Stimulated activated CD8-positive, alpha-beta memory T cell treated with anti-CD3 and anti-CD28 coated beads, Interleukin-4, amount 100 ng/mL, for 48 hours (primary cell): ENCODE measurements at regions not wholly inside any gene's neighbourhood (a gene's known extent, or its start where the extent isn't known, plus 50 kb on each side); places are given as distances from the start of the nearest gene placed in this dataset.
"Not testable (repeated sequence)": the region's sequence is repeated elsewhere in the genome, so short reads cannot be mapped to it uniquely, and the experiment has no call there.

Experiments used
- DNase-seq: peaks from one replicate; pipeline ENCODE4 v3.0.0-alpha.2; 2020

DNA sequence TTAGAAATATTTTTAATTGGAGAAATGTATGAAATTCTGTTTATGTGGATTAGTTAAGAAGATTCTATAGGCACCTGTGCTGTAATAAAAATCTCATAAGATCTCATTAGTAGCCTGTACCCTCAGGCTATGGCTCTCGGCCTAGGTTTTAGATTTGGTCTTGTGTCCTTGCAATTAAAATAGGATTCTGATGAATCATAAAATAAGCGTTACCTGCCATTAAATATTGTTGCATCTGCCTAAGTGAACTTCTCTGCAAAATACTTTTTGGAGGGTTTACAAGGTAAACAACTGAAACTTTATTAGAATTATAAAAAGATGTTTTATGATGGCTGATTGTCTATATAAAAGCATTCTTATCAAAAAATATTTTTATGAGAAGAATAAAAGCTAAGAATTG lies 804.1 kb upstream of the ANO3 start:
- no peak for DNase-seq

DNA sequence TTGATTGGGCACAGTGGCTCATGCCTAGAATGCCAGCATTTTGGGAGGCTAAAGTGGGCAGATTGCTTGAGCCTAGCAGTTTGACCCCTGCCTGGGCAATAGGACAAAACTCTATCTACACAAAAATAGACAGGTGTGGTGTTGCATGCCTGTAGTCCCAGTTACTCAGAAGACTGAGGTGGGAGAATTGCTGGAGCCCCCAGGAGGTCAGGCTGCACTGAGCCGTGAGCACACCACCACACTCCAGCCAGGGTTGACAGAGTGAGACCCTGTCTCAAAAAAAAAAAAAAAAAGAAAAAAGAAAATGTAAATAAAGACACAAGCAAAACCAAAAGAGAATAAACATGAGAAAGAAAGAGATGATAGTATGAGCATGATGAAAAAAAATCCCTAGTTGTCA lies 802.4 kb upstream of the ANO3 start:
- DNase-seq: no peak

DNA sequence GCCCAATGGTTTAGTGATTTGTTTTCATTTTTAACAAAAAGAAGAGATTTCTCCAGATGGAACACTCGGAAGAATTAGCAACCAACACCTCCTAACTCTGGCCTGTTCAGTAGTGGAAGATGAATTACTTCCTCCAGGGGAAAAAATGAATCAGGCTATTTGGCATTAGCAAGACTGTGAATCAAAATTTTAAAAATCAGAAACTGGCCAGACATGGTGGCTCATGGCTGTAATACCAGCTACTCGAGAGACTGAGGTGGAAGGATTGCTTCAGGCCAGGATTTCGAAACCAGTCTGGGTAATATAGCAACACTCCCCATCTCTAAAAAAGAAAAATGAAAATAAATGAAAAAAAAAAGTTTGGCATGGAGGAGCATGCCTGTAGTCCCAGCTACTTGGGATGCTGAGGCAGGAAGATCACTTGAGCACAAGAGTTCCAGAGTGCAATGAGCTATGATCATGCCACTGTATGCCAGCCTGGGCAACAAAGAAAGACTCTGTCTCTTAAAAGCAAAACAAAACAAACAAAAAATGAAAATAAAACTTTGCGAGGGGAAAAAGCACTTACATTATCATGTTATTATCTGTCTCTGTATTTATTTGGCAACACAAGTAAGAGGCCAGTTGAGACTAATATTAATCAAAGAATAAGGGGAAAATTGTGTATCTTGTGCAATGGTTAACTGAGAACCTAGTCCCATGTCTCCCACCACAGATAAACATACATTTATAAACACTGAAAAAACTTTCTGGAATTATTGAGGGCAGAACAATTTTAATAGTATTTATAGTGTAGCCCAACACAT lies 796.3 kb upstream of the ANO3 start:
- DNase-seq: no peak

DNA sequence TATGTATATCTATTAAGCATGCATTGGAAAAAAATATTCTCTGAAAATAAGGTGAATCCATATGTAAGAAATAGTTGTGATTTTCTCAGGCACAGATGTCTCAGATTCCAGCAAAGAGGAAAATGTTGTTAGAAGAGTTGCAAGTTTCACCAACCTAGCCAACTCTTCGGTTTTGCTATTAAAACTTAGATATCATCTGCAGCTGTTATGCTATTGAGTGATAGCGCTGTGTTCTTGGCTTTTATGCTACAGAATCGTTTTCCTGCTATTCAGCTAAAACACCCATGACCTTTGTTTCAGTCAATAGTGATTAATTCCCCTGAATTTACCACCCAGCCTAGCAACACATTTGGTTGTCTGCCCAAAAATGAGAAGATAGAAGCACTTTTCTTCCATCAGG lies 795.6 kb upstream of the ANO3 start:
- no peak for DNase-seq

DNA sequence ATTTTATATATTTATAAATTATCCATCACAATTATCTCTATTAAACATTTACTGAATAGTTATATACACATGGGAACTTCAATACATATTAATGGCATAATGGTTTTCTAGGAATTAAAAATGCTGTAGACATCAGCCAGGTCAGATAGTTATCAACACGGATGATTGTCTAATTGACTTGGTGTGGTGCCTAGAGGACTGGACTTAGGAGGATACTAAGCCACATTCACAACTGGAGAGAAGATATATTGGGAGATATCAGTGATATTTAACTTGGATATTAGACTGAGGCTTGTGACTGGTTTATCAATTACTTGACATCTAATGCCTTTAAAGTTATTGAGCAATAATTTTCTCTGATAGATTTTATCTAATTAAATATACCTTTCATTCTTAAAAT lies 794.5 kb upstream of the ANO3 start:
- DNase-seq: no peak

DNA sequence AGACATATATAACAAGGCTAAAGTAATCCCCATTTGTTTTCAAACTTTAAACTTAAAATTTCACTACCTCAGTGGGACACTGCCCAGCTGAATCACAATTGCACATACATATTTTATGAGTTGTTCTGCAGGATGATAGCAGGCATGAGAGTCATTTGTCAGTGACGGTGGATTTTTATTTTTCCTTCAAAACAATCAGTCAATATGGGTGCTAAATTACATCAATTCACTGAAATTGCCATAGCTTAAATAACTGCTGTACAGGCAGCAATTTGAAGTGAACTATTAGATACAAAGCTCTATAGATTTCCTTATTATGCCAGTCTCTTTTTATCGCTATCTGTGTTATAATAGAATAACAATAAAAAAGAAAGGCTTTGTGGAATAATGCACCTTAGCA lies 784.6 kb upstream of the ANO3 start:
- DNase-seq: no peak

DNA sequence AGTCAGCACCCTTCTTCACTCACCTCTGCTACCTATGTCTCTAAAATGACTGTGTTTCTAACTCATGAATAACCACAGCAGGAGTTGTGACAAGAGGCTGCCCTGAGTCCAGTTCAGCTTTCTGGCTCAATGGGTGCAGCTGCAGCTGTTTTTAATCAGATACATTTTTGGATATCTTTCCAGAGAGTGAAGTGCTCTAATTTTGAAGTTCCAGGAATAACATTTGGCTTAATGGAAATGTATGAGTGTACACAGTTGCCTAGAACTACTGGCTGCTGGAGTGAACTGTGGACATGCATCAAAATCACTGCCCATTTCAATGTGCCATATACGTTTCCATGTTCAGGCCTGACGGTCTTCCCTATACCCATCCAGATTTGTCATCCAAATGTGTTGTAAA lies 769.5 kb upstream of the ANO3 start:
- DNase-seq: no peak

DNA sequence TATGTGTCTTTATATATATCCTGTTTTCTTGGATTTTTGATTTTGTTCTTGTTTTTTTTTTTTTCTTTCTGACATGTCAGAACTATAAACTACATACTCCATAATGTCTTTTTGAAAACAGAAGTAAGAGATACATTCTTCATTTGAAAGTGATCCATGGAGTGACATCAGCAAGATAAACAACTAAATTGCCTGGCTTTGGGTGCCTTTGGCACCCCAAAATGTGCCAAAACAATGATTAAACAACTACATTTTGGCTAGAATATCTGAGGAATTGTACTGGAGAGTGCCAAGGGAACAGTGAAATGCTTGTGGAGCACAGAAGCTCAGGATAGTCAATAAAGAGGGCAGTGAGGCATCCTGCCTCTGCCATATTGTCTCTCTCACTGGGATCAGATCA lies 766.1 kb upstream of the ANO3 start:
- DNase-seq: no peak

DNA sequence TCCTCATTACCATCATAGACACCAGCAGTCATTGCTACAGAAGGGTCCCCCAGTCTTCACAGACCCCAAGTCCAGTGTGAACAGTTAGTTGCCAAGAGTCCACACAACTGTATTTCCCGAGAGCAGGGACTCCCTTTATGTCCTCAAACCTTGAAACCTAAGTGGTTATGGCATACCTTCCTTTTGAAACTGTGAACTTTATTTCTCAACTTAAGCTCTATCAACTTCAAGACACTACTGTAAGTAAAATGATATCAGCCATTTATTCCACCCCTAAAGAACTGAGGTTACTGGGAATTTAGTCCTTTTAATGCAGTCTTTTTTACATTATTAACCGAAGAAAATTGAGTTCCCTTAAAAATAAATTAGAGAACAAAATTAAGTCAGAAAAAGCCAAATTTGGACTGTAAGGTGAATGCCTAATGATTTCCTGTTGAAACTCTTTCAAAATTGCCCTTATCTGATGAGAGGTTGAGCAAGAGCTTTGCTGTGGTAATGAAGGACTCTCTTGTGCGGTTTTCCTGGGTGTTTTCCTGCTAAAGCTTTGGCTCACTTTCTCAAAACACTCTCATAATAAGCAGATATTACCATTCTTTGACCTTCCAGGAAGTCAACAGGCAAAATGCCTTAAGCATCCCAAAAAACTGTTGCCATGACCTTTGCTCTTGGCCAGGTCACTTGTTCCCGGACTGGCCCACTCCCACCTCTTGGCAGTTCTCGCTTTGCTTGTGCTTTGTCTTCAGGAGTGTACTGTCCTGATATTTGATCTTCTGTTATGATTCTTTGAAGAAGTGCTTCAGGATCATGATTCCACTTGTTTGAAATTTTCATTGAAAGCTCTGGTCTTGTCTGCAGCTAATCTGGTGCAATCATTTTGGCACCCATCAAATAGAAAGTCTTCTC lies 765.4 kb upstream of the ANO3 start:
- DNase-seq: no peak

DNA sequence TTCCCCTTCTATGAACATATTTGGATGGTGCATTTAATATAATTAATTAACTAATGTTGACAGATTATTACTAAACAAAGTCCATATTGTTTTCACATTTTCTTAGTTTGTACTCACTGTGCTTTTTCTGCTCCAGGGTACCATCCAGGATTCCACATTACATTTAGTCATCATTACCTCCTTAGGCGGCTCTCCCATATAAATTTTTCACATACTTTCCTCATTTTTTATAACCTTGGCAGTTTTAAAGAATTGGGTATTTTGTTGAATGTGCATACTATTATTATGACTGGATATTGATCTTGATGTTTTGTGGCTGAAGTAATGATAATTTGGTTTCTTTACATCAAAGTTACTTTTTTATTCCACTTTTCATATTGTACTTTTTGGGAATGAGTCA lies 755.6 kb upstream of the ANO3 start:
- no peak for DNase-seq

DNA sequence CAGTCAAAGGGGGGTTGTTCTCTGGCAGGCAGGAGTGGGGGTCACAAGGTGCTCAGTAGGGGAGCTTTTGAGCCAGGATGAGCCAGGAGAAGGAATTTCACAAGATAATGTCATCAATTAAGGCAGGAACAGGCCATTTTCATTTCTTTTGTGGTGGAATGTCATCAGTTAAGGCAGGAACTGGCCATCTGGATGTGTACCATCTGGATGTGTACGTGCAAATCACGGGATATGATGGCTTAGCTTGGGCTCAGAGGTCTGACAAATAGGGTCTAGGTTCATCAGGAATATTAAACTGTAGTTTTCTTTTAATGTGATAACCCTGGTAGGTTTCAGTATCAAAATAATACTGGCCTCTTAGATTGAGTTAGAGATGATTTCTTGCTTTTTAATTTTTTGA lies 752.4 kb upstream of the ANO3 start:
- DNase-seq: not testable (repeated sequence)

DNA sequence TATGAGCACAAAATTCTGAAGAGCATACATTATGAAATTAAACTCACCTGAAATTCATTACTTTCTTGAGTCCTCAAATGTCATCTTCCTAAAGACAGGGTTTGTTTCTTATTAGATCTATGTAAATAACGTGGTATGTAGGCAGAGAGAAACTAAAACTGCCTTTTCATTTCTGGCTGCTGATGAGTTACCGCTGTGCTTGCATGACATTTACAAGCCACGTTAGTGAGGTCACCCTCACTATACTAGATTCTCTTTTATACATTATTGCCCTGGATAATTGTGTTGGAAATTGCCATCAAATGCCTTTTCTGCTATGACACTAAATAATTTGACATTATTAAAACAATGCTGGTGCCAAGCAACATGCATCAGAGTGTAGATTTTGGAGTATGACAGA lies 748.3 kb upstream of the ANO3 start:
- DNase-seq: no peak

DNA sequence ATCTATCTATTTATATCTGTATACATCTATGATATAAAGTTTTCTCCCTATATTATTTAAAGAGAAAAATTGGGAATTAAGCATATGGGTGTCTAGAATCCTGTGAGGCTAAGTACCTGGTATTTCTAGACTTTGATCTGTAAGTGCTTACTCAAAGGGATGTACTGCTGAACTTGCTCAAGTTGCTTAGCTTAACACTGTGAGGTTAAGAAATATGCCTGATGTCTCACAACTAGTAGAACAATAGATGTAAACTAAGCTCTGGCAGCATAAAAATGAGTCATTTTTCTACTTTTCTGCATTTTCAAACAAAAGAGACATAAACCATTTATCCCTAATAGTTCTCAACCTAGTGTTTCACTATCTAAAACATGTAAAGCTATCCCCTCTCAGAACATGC lies 744.4 kb upstream of the ANO3 start:
- DNase-seq: no peak

DNA sequence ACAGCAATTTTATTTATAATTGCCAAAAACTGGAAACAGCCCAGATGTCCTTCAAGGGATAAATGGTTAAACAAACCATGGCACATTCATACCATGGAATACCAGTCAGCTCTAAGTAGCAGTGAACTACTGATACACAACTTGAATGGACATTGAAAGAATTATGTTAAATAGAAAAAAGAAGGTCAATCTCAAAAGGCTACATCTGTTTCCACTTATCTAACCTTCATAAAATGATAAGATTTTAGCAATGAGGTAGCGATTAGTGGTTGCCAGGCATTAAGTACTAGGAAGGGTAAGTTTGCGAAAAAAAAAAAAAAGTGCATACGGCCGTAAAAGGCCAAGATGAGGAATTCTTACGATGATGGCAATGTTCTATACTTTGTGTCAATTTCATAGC lies 738.7 kb upstream of the ANO3 start:
- DNase-seq: no peak

DNA sequence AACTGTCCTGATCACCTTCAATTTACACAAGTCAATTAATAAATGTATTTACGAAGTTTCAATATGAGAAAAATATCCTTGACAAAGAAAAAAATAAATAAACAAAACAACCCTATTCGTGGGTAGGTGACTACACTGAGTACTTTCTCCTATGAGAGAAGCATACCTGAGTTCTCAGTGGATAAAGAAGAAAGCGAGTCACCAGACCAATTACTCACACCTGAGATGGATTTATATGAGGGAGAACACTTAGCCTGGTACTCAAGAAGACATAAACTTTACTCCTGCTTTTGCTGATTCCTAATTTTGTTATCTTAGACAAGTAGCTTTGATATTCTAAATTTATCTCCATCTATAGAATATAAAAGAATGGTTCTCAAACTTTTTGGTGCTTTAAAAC lies 735.2 kb upstream of the ANO3 start:
- no peak for DNase-seq

DNA sequence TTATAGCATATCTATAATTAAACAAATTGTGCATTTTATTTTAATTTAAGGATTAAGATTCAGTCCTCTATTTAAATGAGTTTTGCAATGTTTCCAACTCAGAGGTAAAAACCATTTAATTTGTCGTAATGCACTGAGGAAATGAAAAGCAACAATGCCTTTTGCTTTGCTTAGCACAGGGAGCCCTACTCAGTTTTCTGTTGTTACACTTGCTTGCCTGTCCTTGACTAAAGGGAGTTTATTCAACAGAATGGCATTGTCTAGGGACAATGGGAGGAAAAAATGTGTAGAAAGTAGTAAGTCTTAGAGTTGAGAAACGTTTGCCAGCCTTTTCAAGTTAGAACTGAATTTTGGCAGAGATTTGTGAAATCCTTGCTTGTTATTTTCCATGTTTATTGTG lies 734.2 kb upstream of the ANO3 start:
- DNase-seq: no peak

DNA sequence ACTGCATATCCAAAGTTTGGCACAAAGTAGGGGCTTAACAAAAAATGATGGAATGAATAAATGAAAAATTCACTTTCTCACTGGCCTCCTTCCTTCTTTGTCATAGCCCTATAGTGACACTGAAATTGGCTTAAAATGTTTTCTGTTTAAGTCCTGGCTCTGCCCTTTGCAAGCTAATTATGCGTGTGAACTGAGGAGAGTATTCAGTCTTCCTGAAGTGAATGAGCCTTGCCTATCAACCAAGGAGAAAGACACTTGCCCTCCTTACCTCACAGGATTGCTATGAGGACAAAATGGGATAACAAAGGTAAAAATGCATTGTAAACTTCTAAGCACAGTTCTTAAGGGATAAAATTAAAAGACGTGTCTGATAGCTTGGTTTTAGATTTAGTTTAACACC lies 729.8 kb upstream of the ANO3 start:
- DNase-seq: no peak

DNA sequence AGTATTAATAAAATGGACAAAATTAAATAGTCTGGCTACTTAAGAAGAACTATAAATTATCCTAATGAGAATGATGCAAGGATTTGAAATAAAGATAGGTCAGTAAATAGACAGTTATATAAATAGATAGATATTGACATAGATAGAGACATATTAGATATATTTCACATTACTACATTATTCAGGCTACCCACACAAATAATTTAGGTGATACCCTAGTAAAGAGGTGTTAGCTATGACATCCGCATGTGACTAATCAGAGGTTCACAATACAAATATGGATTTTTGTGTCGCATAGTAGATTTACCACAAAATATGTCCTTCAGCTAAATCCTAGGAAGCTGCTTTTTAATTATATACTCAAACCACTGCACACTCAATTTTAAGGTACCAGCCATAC lies 729.0 kb upstream of the ANO3 start:
- DNase-seq: no peak

DNA sequence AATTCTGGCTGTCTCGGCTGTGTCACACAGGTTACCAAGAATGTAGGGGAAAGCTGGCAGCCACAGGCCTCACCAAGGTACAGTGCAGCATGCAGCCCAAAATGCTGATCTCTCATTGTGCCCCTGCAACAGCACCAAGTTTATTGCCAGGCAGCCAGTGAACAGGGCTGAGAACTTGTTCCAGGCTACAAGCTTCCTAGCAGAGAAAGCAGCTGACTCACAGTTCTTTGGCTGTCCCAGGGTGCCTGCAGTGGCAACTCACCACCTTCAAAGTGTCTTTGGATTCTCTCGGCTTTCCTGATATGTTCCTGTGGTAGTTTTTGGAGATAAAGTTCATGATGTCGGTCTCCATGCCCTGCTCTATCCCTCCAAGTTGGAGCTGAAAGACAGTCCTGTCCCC lies 719.1 kb upstream of the ANO3 start:
- no peak for DNase-seq

DNA sequence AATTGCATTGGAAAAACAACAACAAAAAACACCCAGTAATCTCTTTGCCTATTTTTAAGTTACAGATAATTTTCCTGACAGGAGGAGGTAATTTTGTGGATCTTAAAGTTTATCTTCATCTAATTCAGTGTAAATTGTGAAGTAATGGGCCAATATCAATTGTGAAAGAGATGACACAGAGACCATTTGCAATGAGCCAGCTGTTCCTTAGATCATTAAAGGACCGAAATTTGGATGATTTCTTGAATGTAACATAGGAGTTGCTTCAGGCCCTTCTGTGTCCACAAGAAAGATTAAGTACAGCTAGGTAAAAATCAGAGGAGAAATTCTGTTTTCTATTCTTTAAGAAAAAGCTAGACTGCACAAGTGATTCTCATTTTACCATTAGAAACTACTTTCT lies 718.5 kb upstream of the ANO3 start:
- DNase-seq: no peak

DNA sequence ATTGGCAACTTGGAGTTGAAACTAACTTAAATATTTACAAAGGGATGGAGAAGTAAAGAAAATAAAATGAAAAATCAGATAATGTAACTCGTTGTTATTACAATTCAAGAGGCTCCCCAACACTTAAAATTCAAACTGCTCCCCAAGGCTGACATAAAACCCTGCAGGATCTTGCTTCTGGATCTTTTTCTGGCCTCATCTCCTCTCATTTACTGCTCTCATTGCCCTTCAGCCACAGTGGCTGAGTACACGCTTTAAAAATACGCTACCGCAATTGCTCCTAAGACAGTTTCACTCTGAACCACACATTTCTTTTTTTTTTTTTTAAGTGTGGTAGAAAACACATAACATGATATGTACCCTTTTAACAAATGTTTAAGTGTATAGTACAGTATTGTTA lies 718.1 kb upstream of the ANO3 start:
- DNase-seq: no peak

DNA sequence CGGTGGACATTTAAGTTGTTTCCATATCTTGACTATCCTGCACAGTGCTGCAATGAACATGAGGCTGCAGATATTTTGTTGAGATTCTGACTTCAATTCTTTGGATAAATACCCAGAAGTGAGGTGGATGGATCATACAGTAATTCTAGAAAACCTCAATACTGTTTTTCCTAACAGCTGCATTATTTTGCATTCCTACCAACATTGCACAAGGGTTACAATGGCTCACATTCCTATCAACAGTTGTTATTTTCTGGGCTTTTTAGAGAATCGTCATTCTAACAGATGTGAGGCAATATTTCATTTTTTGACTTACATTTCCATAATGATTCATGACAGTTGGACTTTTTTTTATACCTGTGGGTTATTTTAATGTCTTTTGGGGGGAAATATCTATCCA lies 716.9 kb upstream of the ANO3 start:
- no peak for DNase-seq

DNA sequence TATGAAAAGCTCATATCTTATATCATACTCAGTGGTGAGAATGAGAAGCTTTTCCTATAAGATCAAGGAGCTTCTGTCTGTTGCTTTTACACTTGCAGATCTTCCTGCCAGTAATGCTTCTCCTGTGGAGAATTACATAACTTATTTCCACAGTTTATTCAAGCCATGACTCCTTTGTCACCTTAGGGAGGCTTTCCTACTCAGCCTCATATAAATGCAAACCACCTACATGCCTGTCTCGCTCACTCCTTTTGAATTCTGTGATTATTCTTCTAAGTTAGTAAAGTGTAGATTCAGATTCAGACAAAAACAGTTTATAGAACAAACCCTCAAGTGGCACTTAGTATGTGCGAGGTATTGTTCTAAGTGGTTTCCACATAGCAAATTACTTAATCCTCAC lies 716.1 kb upstream of the ANO3 start:
- no peak for DNase-seq

DNA sequence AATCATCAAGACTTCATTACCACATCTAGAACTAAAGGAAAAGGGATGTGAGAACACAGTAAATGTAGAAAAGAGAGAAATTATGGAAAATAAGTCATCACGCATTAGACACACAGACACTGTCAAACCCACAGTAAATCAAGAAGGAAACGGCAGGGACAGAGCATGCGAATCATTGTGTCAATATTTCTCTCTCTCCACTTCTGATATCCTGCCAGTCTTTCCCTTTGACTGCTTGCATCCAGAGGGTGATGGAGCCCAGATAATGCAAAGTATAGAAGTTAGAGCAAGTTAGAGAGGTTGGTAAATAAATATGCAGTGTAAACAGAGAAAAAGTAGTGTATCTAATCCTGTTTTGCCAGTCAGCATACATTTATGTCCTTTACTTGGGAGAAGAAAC lies 706.8 kb upstream of the ANO3 start:
- DNase-seq: no peak

DNA sequence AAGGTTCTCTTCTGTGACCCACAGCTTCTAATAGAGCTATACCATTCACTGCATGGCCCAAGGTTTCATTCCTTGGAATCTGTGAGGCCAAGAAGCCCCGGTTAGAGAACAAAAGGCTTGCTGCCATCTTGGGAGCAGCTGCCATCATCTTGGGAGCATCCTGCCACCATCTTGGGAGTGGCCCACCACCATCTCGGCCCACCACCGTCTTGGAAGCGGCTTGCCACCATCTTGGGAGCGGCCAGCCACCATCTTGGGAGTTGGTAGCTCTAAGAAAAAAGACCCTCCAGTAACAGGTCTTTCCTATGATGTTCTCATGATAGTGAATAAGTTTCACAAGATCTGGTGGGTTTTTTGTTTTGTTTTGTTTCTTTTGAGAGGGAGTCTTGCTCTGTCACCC lies 703.9 kb upstream of the ANO3 start:
- no peak for DNase-seq
